GM19438 (cell line): ENCODE measurements at regions not wholly inside any gene's neighbourhood (a gene's known extent, or its start where the extent isn't known, plus 50 kb on each side); places are given as distances from the start of the nearest gene placed in this dataset.

Experiments
- ATAC-seq: cut with Tn5 transposase; IDR thresholded peaks from one replicate; pipeline ENCODE4 v1.9.1; 2021; ENCODE audit warnings: low read depth; ENCODE audit not compliant: unreplicated experiment

- ATAC-seq, result no peak
Measured at GRCh38 chrX:106341823-106342222, 173.7 kb downstream of the PWWP3B start.

GRCh38 chrX:106356580-106356979 lies 188.5 kb downstream of the PWWP3B start:
- ATAC-seq, result no peak

- ATAC-seq, result no peak
Measured at GRCh38 chrX:106363214-106363613, 195.1 kb downstream of the PWWP3B start.

- ATAC-seq, result no peak
Measured at GRCh38 chrX:106378616-106379015, 210.5 kb downstream of the PWWP3B start.

GRCh38 chrX:106391284-106391911 lies 220.4 kb upstream of the RADX start:
- no peak for ATAC-seq

GRCh38 chrX:106392346-106392745 lies 219.4 kb upstream of the RADX start:
- no peak for ATAC-seq

GRCh38 chrX:106397788-106398538 lies 213.8 kb upstream of the RADX start:
- ATAC-seq, result no peak

GRCh38 chrX:106401965-106402559 lies 209.7 kb upstream of the RADX start:
- ATAC-seq, result no peak

GRCh38 chrX:106404512-106404911 lies 207.3 kb upstream of the RADX start:
- no peak for ATAC-seq

- peak; percentile 84 for ATAC-seq
Measured at GRCh38 chrX:106415276-106415895, 196.4 kb upstream of the RADX start.

- no peak for ATAC-seq
Measured at GRCh38 chrX:106436691-106437090, 175.1 kb upstream of the RADX start.

GRCh38 chrX:106437407-106437806 lies 174.4 kb upstream of the RADX start:
- ATAC-seq, result no peak

GRCh38 chrX:106450405-106450804 lies 161.4 kb upstream of the RADX start:
- ATAC-seq, result no peak

GRCh38 chrX:106451933-106452332 lies 159.8 kb upstream of the RADX start:
- no peak for ATAC-seq

- ATAC-seq, result no peak
Measured at GRCh38 chrX:106454991-106455390, 156.8 kb upstream of the RADX start.

GRCh38 chrX:106457802-106458201 lies 154.0 kb upstream of the RADX start:
- no peak for ATAC-seq

- no peak for ATAC-seq
Measured at GRCh38 chrX:106467422-106467821, 144.4 kb upstream of the RADX start.

- ATAC-seq, result no peak
Measured at GRCh38 chrX:106467943-106468342, 143.8 kb upstream of the RADX start.

- ATAC-seq, result no peak
Measured at GRCh38 chrX:106468433-106468832, 143.3 kb upstream of the RADX start.

GRCh38 chrX:106479920-106480319 lies 131.9 kb upstream of the RADX start:
- no peak for ATAC-seq

- peak; percentile 50 for ATAC-seq
Measured at GRCh38 chrX:106481341-106481740, 130.4 kb upstream of the RADX start.
